ENCODE measurements at regions not wholly inside any gene's neighbourhood (a gene's known extent, or its start where the extent isn't known, plus 50 kb on each side); places are given as distances from the start of the nearest gene placed in this dataset.
"Not testable (repeated sequence)": the region's sequence is repeated elsewhere in the genome, so short reads cannot be mapped to it uniquely, and the experiment has no call there.

DNA sequence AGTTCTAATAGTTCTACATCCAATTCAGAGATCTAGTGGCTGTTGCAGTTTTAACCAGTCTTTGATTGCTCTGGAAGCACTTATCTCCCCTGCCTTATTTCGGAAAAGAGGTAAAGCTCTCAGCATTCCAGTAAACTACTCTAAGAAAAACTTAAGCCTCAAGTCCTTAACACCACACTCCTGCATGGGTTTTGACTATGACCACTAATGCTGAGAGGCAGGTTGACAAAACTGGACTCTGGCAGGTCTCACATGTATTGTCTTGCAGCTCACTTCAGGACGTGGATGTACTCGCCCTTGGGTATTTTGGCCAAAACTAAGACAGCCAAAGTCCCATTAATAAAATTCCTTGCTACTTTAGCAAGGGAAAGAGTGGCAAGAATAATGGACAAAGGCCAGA is 405.9 kb upstream of the GRM7 start:
- TF ChIP-seq, protein P1, sequence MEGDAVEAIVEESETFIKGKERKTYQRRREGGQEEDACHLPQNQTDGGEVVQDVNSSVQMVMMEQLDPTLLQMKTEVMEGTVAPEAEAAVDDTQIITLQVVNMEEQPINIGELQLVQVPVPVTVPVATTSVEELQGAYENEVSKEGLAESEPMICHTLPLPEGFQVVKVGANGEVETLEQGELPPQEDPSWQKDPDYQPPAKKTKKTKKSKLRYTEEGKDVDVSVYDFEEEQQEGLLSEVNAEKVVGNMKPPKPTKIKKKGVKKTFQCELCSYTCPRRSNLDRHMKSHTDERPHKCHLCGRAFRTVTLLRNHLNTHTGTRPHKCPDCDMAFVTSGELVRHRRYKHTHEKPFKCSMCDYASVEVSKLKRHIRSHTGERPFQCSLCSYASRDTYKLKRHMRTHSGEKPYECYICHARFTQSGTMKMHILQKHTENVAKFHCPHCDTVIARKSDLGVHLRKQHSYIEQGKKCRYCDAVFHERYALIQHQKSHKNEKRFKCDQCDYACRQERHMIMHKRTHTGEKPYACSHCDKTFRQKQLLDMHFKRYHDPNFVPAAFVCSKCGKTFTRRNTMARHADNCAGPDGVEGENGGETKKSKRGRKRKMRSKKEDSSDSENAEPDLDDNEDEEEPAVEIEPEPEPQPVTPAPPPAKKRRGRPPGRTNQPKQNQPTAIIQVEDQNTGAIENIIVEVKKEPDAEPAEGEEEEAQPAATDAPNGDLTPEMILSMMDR (IDR thresholded peaks at IDR 0.05; ENCODE audit: unreplicated experiment), result no peak
- no peak for DNase-seq (ENCODE audit: low spot score, unreplicated experiment)
- H3K27ac Mint-ChIP-seq, result no peak overlapping the region
- no peak overlapping the region for H3K4me3 Mint-ChIP-seq (ENCODE audit: low read depth)
- no peaks in the 10 kb centered on the region for H3K36me3 Mint-ChIP-seq (ENCODE audit: insufficient read depth)
- H3K27me3 Mint-ChIP-seq, result no peaks in the 10 kb centered on the region
- peaks cover 3% of the 10 kb centered on the region for H3K9me3 Mint-ChIP-seq (ENCODE audit: low read depth)
- no peaks in the 10 kb centered on the region for H3K4me1 Mint-ChIP-seq (ENCODE audit: low read depth)

DNA sequence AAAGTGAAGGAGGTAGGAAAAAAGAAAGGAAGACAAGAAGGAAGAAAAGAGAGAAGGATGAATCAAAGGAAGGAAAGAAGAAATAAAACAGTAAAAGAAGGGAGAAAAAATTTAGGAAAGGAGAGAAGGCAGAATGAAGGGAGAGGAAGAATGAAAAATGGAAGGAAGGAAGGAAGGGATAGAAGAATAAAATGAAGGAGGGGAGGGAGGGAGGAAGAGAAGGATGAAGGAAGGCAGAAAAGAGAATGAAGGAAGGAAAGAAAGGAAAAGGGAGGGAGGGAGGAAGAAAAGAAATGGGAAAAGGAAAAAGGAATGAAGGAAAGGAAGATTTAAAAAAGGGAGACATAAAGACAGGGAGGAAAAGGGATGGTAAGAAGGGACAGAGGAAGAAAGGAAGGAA is 393.7 kb upstream of the GRM7 start:
- H3K27ac Mint-ChIP-seq, result no peak overlapping the region
- H3K27me3 Mint-ChIP-seq, result no peaks in the 10 kb centered on the region
- H3K4me1 Mint-ChIP-seq (ENCODE audit: low read depth), result no peaks in the 10 kb centered on the region
- DNase-seq (ENCODE audit: low spot score, unreplicated experiment), result no peak
- H3K4me3 Mint-ChIP-seq (ENCODE audit: low read depth), result no peak overlapping the region
- H3K36me3 Mint-ChIP-seq (ENCODE audit: insufficient read depth), result no peaks in the 10 kb centered on the region
- no peaks in the 10 kb centered on the region for H3K9me3 Mint-ChIP-seq (ENCODE audit: low read depth)
- TF ChIP-seq, protein P1 (IDR thresholded peaks at IDR 0.05; ENCODE audit: unreplicated experiment), result no peak

GRCh38 chr3:6468589-6468988 is 392.3 kb upstream of the GRM7 start:
- H3K9me3 Mint-ChIP-seq (ENCODE audit: low read depth), result no peaks in the 10 kb centered on the region
- H3K27ac Mint-ChIP-seq, result no peak overlapping the region
- TF ChIP-seq, protein P1 (IDR thresholded peaks at IDR 0.05; ENCODE audit: unreplicated experiment), result no peak
- DNase-seq (ENCODE audit: low spot score, unreplicated experiment), result no peak
- no peaks in the 10 kb centered on the region for H3K36me3 Mint-ChIP-seq (ENCODE audit: insufficient read depth)
- no peaks in the 10 kb centered on the region for H3K4me1 Mint-ChIP-seq (ENCODE audit: low read depth)
- no peak overlapping the region for H3K4me3 Mint-ChIP-seq (ENCODE audit: low read depth)
- H3K27me3 Mint-ChIP-seq, result no peaks in the 10 kb centered on the region

DNA sequence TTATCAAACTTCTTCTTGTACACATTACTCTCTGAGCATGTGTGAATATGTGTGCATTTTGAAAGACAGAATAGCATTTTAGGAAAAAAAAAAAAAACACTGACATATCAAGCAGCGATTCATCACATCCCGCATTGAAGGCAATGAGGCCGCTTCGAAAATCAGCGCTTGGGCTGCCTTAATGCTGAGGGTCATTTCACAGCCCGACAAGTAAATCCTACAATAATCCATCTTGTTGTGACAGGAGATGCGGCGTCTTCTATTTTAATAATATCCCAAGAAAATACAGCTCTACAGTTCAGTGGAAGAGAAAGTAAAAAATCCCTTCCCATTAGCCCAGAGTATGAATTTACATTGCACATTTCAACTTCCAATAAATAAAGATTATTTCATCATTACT is 389.2 kb upstream of the GRM7 start:
- H3K4me3 Mint-ChIP-seq (ENCODE audit: low read depth), result no peak overlapping the region
- no peaks in the 10 kb centered on the region for H3K36me3 Mint-ChIP-seq (ENCODE audit: insufficient read depth)
- no peaks in the 10 kb centered on the region for H3K4me1 Mint-ChIP-seq (ENCODE audit: low read depth)
- H3K27ac Mint-ChIP-seq, result no peak overlapping the region
- DNase-seq (ENCODE audit: low spot score, unreplicated experiment), result no peak
- no peaks in the 10 kb centered on the region for H3K9me3 Mint-ChIP-seq (ENCODE audit: low read depth)
- TF ChIP-seq, protein P1 (IDR thresholded peaks at IDR 0.05; ENCODE audit: unreplicated experiment), result no peak
- H3K27me3 Mint-ChIP-seq, result no peaks in the 10 kb centered on the region

- H3K4me3 Mint-ChIP-seq (ENCODE audit: low read depth), result peak overlapping the region; percentile 86
- H3K4me1 Mint-ChIP-seq (ENCODE audit: low read depth); DNase-seq (ENCODE audit: low spot score, unreplicated experiment); H3K36me3 Mint-ChIP-seq (ENCODE audit: insufficient read depth); H3K27me3 Mint-ChIP-seq: not testable (repeated sequence)
- peak overlapping the region; percentile 96 for H3K27ac Mint-ChIP-seq
- peaks cover 14% of the 10 kb centered on the region for H3K9me3 Mint-ChIP-seq (ENCODE audit: low read depth)
These were observed 370.2 kb upstream of the GRM7 start for GRCh38 chr3:6490487-6491327.

GRCh38 chr3:6491768-6492167 is 369.1 kb upstream of the GRM7 start:
- no peak for DNase-seq (ENCODE audit: low spot score, unreplicated experiment)
- peak overlapping the region; percentile 47 for H3K4me3 Mint-ChIP-seq (ENCODE audit: low read depth)
- TF ChIP-seq, protein P1 (IDR thresholded peaks at IDR 0.05; ENCODE audit: unreplicated experiment), result no peak
- H3K27ac Mint-ChIP-seq, result no peak overlapping the region
- H3K9me3 Mint-ChIP-seq (ENCODE audit: low read depth), result peaks cover 17% of the 10 kb centered on the region
- H3K36me3 Mint-ChIP-seq (ENCODE audit: insufficient read depth), result peaks cover 11% of the 10 kb centered on the region
- no peaks in the 10 kb centered on the region for H3K4me1 Mint-ChIP-seq (ENCODE audit: low read depth)
- H3K27me3 Mint-ChIP-seq, result no peaks in the 10 kb centered on the region
